Astrocyte (in vitro differentiated cells and primary cell): ENCODE measurements at regions not wholly inside any gene's neighbourhood (a gene's known extent, or its start where the extent isn't known, plus 50 kb on each side); places are given as distances from the start of the nearest gene placed in this dataset.
"Not testable (repeated sequence)": the region's sequence is repeated elsewhere in the genome, so short reads cannot be mapped to it uniquely, and the experiment has no call there.

Source experiments
- DNase-seq: peaks from one replicate; pipeline ENCODE4 v3.0.0-alpha.2; 2010; ENCODE audit warnings: low read depth
- FAIRE-seq: peaks from 2 replicates; lab custom pipeline; 2011; peaks lifted over from hg19 to GRCh38; lab: Jason Lieb, UNC
- H2AFZ ChIP-seq: 2 replicates; pipeline ENCODE4 v1.6.0; 2012; ENCODE audit warnings: low read depth, low read length, inconsistent platforms
- H3K27ac ChIP-seq: 2 replicates; pipeline ENCODE4 v1.5.1; 2011; ENCODE audit warnings: low read depth, low read length, inconsistent platforms
- H3K27me3 ChIP-seq: 2 replicates; pipeline ENCODE4 v1.6.0; 2011; ENCODE audit warnings: low read length, inconsistent platforms; ENCODE audit not compliant: insufficient read depth
- H3K36me3 ChIP-seq: 2 replicates; pipeline ENCODE4 v1.5.1; 2011; ENCODE audit warnings: low read length, inconsistent platforms; ENCODE audit not compliant: insufficient read depth
- H3K4me1 ChIP-seq: 2 replicates; pipeline ENCODE4 v1.5.1; 2011; ENCODE audit warnings: low read length, inconsistent platforms; ENCODE audit not compliant: insufficient read depth
- H3K4me2 ChIP-seq: 2 replicates; pipeline ENCODE4 v1.6.0; 2012; ENCODE audit warnings: low read length, inconsistent platforms
- H3K4me3 ChIP-seq: 2 replicates; pipeline ENCODE4 v1.5.1; 2011; ENCODE audit warnings: low read depth, mild to moderate bottlenecking, low read length, inconsistent platforms; ENCODE audit not compliant: insufficient read depth
- H3K79me2 ChIP-seq: 2 replicates; pipeline ENCODE4 v1.6.0; 2012; ENCODE audit warnings: mild to moderate bottlenecking, low read length, inconsistent platforms; ENCODE audit not compliant: insufficient read depth
- H3K9ac ChIP-seq: 2 replicates; pipeline ENCODE4 v1.6.0; 2012; ENCODE audit warnings: mild to moderate bottlenecking, low read length, inconsistent platforms
- H3K9me3 ChIP-seq: 2 replicates; pipeline ENCODE4 v1.5.1; 2012; ENCODE audit warnings: low read depth, mild to moderate bottlenecking, low read length, inconsistent platforms; ENCODE audit not compliant: insufficient read depth
- H4K20me1 ChIP-seq: 2 replicates; pipeline ENCODE4 v1.6.0; 2012; ENCODE audit warnings: low read length, inconsistent platforms; ENCODE audit not compliant: insufficient read depth
- H3K27ac Mint-ChIP-seq: one replicate; pipeline ENCODE4 v1.8.0; 2021; ENCODE audit warnings: mild to moderate bottlenecking, mixed read lengths; ENCODE audit not compliant: unreplicated experiment
- H3K27me3 Mint-ChIP-seq: one replicate; pipeline ENCODE4 v1.8.0; 2021; ENCODE audit warnings: low read depth, mixed read lengths; ENCODE audit not compliant: unreplicated experiment
- H3K36me3 Mint-ChIP-seq: one replicate; pipeline ENCODE4 v1.8.0; 2021; ENCODE audit warnings: low read depth, mixed read lengths; ENCODE audit not compliant: unreplicated experiment
- H3K4me1 Mint-ChIP-seq: one replicate; pipeline ENCODE4 v1.8.0; 2021; ENCODE audit warnings: low read depth, mixed read lengths; ENCODE audit not compliant: unreplicated experiment
- H3K4me3 Mint-ChIP-seq: one replicate; pipeline ENCODE4 v1.8.0; 2021; ENCODE audit warnings: mild to moderate bottlenecking, moderate library complexity, mixed read lengths; ENCODE audit not compliant: unreplicated experiment
- H3K9me3 Mint-ChIP-seq: one replicate; pipeline ENCODE4 v1.8.0; 2021; ENCODE audit warnings: mild to moderate bottlenecking, mixed read lengths; ENCODE audit not compliant: unreplicated experiment
- CTCF ChIP-seq: IDR thresholded peaks from 2 replicates; pipeline ENCODE4 v1.5.1; 2011; ENCODE audit warnings: low read depth, mild to moderate bottlenecking, inconsistent platforms, low read length, moderate library complexity; ENCODE audit not compliant: insufficient read depth
- EZH2 ChIP-seq: IDR thresholded peaks from 2 replicates; pipeline ENCODE4 v1.6.1; 2012; ENCODE audit warnings: mild to moderate bottlenecking, low read length, inconsistent platforms; ENCODE audit not compliant: insufficient read depth

DNA sequence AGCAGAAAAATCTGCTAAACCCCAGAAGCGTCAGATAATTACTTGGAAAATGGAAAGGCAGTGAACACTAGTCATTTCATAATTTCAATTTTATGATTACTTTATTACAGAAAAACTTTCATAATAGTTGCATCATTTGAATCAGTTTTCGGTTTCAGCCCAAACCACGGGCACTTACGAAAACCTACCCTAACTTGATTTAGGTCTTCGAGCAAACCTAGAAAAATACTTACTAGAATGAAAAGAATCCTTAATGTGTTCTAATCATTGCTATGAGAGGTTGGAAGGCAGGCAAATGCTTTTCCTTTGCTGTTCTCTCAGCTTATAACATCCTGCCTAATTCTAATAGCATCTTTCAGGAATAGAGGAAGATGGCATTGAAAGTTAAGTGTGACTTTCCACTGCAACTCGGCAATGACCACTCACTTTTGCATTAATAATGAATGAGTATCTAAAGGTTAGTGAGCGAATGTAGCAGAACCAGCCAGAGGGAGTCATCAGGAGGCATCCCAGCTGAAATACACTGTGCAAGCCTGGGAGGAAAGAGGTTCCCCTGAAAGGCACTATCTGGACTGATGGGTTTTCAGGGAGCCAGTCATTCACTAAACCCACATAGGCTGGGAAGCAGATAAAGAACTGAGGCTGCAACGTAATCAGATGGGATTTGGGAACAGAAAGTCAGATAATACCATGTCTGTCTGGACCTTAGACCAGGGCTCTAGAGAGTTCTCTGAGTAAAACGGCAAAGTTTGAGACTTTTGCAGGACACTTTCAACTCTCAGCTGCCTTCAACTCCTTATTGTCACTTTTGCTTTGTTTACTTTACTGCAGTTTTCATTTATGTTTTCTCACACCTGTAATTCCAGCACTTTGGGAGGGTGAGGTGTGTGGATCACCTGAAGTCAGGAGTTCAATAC is 520.8 kb downstream of the RNF144A start:
- H3K27me3 ChIP-seq = no peaks in the 10 kb centered on the region
- TF ChIP-seq EZH2 = no peak
- no peak for TF ChIP-seq CTCF
- Mint-ChIP-seq H3K36me3 (no peaks in the 10 kb centered on the region), H3K27ac (no peak overlapping the region), H3K4me1 (no peaks in the 10 kb centered on the region), H3K9me3 (peaks cover 3% of the 10 kb centered on the region), H3K27me3 (peaks cover 5% of the 10 kb centered on the region), H3K4me3 (no peak overlapping the region)
- DNase-seq (no peak), FAIRE-seq (no peak)
- no peak overlapping the region for H3K9ac ChIP-seq
- no peaks in the 10 kb centered on the region for H3K79me2 ChIP-seq
- H3K4me2 ChIP-seq = no peak overlapping the region
- no peak overlapping the region for H2AFZ ChIP-seq
- no peaks in the 10 kb centered on the region for H3K4me1 ChIP-seq
- no peaks in the 10 kb centered on the region for H4K20me1 ChIP-seq
- no peaks in the 10 kb centered on the region for H3K9me3 ChIP-seq
- no peaks in the 10 kb centered on the region for H3K36me3 ChIP-seq
- H3K4me3 ChIP-seq = no peak overlapping the region
- H3K27ac ChIP-seq = no peak overlapping the region

DNA sequence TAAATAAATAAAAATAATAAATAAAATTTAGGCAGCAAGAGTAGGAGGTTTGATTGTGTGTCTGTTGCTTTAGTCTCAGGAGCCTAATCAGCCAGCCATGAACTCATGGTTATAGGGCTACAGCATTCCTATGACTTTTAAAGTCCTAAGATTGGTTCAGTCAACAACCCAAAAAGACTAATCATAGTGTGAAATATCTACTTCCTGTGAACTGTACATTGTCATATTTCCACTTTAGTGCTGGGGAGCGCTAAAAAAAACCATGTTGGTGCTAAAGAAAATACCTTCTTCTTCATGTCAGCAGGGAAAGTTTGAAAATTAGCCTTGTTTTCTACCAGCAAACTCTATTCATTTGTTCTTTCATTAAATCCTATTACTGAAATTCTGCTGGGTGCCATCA is 521.6 kb downstream of the RNF144A start:
- H3K36me3 ChIP-seq = no peaks in the 10 kb centered on the region
- peaks cover 5% of the 10 kb centered on the region for H3K27me3 Mint-ChIP-seq
- no peak for DNase-seq
- no peak overlapping the region for H3K4me3 Mint-ChIP-seq
- H3K9me3 ChIP-seq = no peaks in the 10 kb centered on the region
- H3K9ac ChIP-seq = no peak overlapping the region
- H3K36me3 Mint-ChIP-seq = no peaks in the 10 kb centered on the region
- H3K4me3 ChIP-seq = no peak overlapping the region
- peaks cover 3% of the 10 kb centered on the region for H3K9me3 Mint-ChIP-seq
- H3K79me2 ChIP-seq = no peaks in the 10 kb centered on the region
- H3K27ac Mint-ChIP-seq = no peak overlapping the region
- TF ChIP-seq CTCF = no peak
- no peaks in the 10 kb centered on the region for H3K4me1 ChIP-seq
- H3K4me1 Mint-ChIP-seq = no peaks in the 10 kb centered on the region
- no peak overlapping the region for H3K4me2 ChIP-seq
- no peak overlapping the region for H2AFZ ChIP-seq
- FAIRE-seq = no peak
- no peak overlapping the region for H3K27ac ChIP-seq
- H4K20me1 ChIP-seq = no peaks in the 10 kb centered on the region
- no peaks in the 10 kb centered on the region for H3K27me3 ChIP-seq

DNA sequence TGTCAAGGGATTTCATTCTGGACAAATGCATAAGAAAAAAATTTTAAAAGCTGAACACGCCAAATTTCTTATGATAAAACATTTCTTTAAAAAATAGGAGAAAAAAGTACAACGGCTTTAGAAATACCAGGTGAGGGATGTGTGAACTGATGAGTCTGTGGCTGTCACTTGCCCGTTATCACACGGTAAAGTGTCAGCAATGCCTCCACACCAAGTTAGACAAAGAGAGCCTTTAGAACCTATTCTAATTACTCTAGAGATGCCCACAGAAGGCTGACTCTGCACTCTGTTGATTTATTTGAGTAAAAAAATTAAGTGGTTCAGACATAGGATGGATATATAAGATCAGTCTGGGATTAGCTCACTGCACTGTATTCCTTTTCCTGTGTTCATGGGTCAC is 523.8 kb downstream of the RNF144A start:
- no peak overlapping the region for H3K9ac ChIP-seq
- Mint-ChIP-seq H3K4me1 (no peaks in the 10 kb centered on the region), H3K27me3 (peaks cover 5% of the 10 kb centered on the region), H3K36me3 (no peaks in the 10 kb centered on the region), H3K27ac (no peak overlapping the region), H3K4me3 (no peak overlapping the region), H3K9me3 (no peaks in the 10 kb centered on the region)
- TF ChIP-seq CTCF (no peak), EZH2 (no peak)
- H3K4me3 ChIP-seq = no peak overlapping the region
- no peak overlapping the region for H2AFZ ChIP-seq
- FAIRE-seq = no peak
- H3K9me3 ChIP-seq = no peaks in the 10 kb centered on the region
- no peaks in the 10 kb centered on the region for H3K4me1 ChIP-seq
- H3K4me2 ChIP-seq = no peak overlapping the region
- no peaks in the 10 kb centered on the region for H3K79me2 ChIP-seq
- no peaks in the 10 kb centered on the region for H4K20me1 ChIP-seq
- DNase-seq = no peak
- H3K27ac ChIP-seq = no peak overlapping the region
- no peaks in the 10 kb centered on the region for H3K27me3 ChIP-seq
- H3K36me3 ChIP-seq = no peaks in the 10 kb centered on the region

DNA sequence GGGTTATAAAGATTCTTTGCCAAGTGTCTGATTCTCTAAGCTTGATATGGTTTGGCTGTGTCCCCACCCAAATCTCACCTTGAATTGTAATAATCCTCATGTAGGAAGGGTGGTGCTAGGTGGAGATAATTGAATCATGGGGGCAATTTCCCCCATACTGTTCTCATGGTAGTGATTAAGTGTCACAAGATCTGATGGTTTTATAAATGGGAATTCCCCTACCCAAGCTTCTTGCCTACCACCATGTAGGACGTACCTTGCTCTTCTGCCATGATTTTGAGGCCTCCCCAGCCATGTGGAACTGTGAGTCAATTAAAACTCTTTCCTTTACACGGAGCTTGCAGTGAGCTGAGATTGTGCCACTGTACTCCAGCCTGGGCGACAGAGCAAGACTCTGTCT is 524.6 kb downstream of the RNF144A start:
- not testable (repeated sequence) for H3K4me1 Mint-ChIP-seq, H2AFZ ChIP-seq, DNase-seq, H3K4me2 ChIP-seq, H3K27ac Mint-ChIP-seq, H3K9ac ChIP-seq, H3K4me3 Mint-ChIP-seq, H3K4me3 ChIP-seq, H3K9me3 ChIP-seq, H3K27me3 Mint-ChIP-seq, H3K27me3 ChIP-seq, H3K36me3 ChIP-seq, H3K4me1 ChIP-seq, H3K79me2 ChIP-seq, H3K36me3 Mint-ChIP-seq, H3K9me3 Mint-ChIP-seq, FAIRE-seq, H3K27ac ChIP-seq, H4K20me1 ChIP-seq
